ENCODE measurements at regions not wholly inside any gene's neighbourhood (a gene's known extent, or its start where the extent isn't known, plus 50 kb on each side); places are given as distances from the start of the nearest gene placed in this dataset.

GRCh38 chr4:36523182-36523581 lies 241.8 kb downstream of the DTHD1 start:
- DNase-seq: no peak

DNA sequence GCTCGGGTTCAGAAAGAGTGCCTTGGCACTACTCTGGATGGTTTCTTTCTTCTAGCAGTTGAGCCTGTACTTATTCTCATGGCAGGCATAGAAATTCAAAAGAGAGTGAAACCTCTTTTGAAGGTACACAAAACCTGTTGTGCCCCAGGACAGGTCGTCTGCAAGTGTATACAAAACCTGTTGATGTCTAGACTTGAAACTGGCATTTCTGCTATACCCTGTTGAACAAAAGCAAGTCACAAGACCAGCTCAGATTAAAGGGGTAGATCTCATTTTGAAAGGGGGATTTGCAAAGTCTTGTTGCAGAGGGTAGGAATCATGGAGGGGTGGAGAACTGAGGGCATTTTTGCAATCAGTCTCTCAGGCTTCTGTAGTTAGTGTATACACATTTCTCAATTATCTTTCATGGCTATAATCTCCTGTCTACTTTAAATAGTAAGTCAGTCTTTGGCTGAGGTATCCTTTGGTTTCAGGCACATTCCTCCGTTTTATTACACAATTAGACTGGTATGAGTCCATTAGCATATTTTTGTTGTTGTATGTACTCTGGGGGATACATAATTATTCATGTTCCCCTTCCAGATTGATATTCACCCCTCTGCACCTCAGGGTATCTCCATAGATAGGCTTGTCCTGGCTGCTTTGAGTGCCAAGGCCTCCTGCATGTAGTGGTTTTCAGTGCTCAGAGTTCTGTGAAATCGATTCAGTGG lies 251.4 kb downstream of the DTHD1 start:
- Mint-ChIP-seq H3K36me3 (ENCODE audit: insufficient read depth) (no peaks in the 10 kb centered on the region), H3K9me3 (peaks cover 14% of the 10 kb centered on the region), H3K4me1 (ENCODE audit: low read depth) (no peaks in the 10 kb centered on the region), H3K27me3 (ENCODE audit: low read depth) (no peaks in the 10 kb centered on the region), H3K4me3 (no peak overlapping the region)
- DNase-seq (no peak), ATAC-seq (no peak)

More at GRCh38 chr4:36523182-36523581, 241.8 kb downstream of the DTHD1 start:
- no peak overlapping the region for H3K4me3 Mint-ChIP-seq
- H3K27me3 Mint-ChIP-seq (ENCODE audit: low read depth): no peaks in the 10 kb centered on the region
- peaks cover 15% of the 10 kb centered on the region for H3K9me3 Mint-ChIP-seq
- no peak for ATAC-seq
- H3K4me1 Mint-ChIP-seq (ENCODE audit: low read depth): no peaks in the 10 kb centered on the region
- no peaks in the 10 kb centered on the region for H3K36me3 Mint-ChIP-seq (ENCODE audit: insufficient read depth)

GRCh38 chr4:36533944-36534343 lies 252.5 kb downstream of the DTHD1 start:
- Mint-ChIP-seq H3K4me3 (no peak overlapping the region), H3K36me3 (ENCODE audit: insufficient read depth) (no peaks in the 10 kb centered on the region), H3K4me1 (ENCODE audit: low read depth) (no peaks in the 10 kb centered on the region), H3K27me3 (ENCODE audit: low read depth) (no peaks in the 10 kb centered on the region), H3K9me3 (peaks cover 3% of the 10 kb centered on the region)
- ATAC-seq (no peak), DNase-seq (no peak)

- no peaks in the 10 kb centered on the region for H3K36me3 Mint-ChIP-seq (ENCODE audit: insufficient read depth)
- DNase-seq: no peak
- no peaks in the 10 kb centered on the region for H3K9me3 Mint-ChIP-seq
- no peak for ATAC-seq
- peaks cover 2% of the 10 kb centered on the region for H3K27me3 Mint-ChIP-seq (ENCODE audit: low read depth)
- H3K4me3 Mint-ChIP-seq: no peak overlapping the region
- no peaks in the 10 kb centered on the region for H3K4me1 Mint-ChIP-seq (ENCODE audit: low read depth)
These were observed 266.0 kb downstream of the DTHD1 start for GRCh38 chr4:36547383-36547782.

- ATAC-seq (no peak), DNase-seq (no peak)
- no peaks in the 10 kb centered on the region for H3K9me3 Mint-ChIP-seq
- H3K4me3 Mint-ChIP-seq: no peak overlapping the region
- H3K27me3 Mint-ChIP-seq (ENCODE audit: low read depth): peaks cover 2% of the 10 kb centered on the region
- no peaks in the 10 kb centered on the region for H3K36me3 Mint-ChIP-seq (ENCODE audit: insufficient read depth)
- H3K4me1 Mint-ChIP-seq (ENCODE audit: low read depth): no peaks in the 10 kb centered on the region
These were observed 267.8 kb downstream of the DTHD1 start for GRCh38 chr4:36549252-36549651.

DNA sequence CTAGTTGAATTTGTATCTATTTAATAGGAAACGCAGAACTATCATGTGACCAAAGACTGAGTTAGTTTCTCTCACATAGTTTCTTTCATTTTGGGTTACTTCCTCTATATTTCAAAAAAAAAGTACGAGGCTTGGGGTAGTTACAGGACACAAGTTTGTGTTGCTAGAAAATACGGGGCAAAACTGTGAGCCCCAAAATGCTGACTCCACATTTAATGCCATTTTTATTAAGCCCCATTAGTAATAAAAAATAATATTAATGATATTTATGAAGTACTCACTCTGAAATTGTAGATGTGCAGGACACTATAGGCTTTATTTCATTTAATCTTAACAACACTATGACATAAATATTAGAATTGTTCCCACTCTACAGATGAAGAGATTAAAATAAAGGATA lies 268.6 kb downstream of the DTHD1 start:
- no peaks in the 10 kb centered on the region for H3K9me3 Mint-ChIP-seq
- ATAC-seq (no peak), DNase-seq (no peak)
- H3K4me1 Mint-ChIP-seq (ENCODE audit: low read depth): no peaks in the 10 kb centered on the region
- no peak overlapping the region for H3K4me3 Mint-ChIP-seq
- peaks cover 2% of the 10 kb centered on the region for H3K27me3 Mint-ChIP-seq (ENCODE audit: low read depth)
- H3K36me3 Mint-ChIP-seq (ENCODE audit: insufficient read depth): no peaks in the 10 kb centered on the region

DNA sequence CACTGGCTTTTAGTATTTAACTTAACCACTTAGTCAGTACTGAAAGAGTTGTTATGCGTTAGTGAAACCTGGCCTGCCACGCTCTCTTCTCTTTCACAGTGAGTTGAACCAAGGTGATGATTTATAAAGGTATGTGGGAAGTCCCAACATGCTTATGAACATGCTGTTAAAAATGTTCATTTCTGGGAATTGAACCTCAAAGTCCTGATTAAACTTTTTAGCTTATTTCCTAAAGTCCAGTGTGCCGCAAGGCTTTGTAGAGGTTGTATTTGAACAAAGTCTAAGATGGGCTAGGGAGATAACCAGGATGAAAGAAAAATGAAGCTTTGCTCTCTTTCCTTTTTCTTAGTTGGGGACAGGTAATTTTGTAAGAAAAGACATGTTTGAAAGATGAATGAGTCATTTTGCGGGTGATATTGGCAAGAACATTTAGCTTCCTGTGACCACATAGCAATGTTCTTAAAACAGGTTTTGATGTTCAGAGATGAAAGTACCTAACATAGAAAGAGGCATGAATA lies 270.3 kb downstream of the DTHD1 start:
- ATAC-seq (peak; percentile 82 to 86), DNase-seq (no peak)
- H3K4me1 Mint-ChIP-seq (ENCODE audit: low read depth): no peaks in the 10 kb centered on the region
- H3K9me3 Mint-ChIP-seq: no peaks in the 10 kb centered on the region
- H3K4me3 Mint-ChIP-seq: no peak overlapping the region
- no peaks in the 10 kb centered on the region for H3K36me3 Mint-ChIP-seq (ENCODE audit: insufficient read depth)
- peaks cover 4% of the 10 kb centered on the region for H3K27me3 Mint-ChIP-seq (ENCODE audit: low read depth)

- no peaks in the 10 kb centered on the region for H3K4me1 Mint-ChIP-seq (ENCODE audit: low read depth)
These were observed 271.6 kb downstream of the DTHD1 start for GRCh38 chr4:36553029-36553428.

GRCh38 chr4:36553453-36553852 lies 272.0 kb downstream of the DTHD1 start:
- Mint-ChIP-seq H3K36me3 (ENCODE audit: insufficient read depth) (no peaks in the 10 kb centered on the region), H3K27me3 (ENCODE audit: low read depth) (peaks cover 4% of the 10 kb centered on the region), H3K9me3 (no peaks in the 10 kb centered on the region), H3K4me3 (no peak overlapping the region), H3K4me1 (ENCODE audit: low read depth) (no peaks in the 10 kb centered on the region)
- DNase-seq (no peak), ATAC-seq (no peak)

More at GRCh38 chr4:36553029-36553428, 271.6 kb downstream of the DTHD1 start:
- Mint-ChIP-seq H3K4me3 (no peak overlapping the region), H3K27me3 (ENCODE audit: low read depth) (peaks cover 4% of the 10 kb centered on the region), H3K36me3 (ENCODE audit: insufficient read depth) (no peaks in the 10 kb centered on the region), H3K9me3 (no peaks in the 10 kb centered on the region)
- no peak for DNase-seq
- ATAC-seq: no peak

- ATAC-seq (no peak), DNase-seq (no peak)
- Mint-ChIP-seq H3K4me3 (no peak overlapping the region), H3K4me1 (ENCODE audit: low read depth) (no peaks in the 10 kb centered on the region), H3K9me3 (no peaks in the 10 kb centered on the region), H3K27me3 (ENCODE audit: low read depth) (peaks cover 2% of the 10 kb centered on the region), H3K36me3 (ENCODE audit: insufficient read depth) (no peaks in the 10 kb centered on the region)
These were observed 275.6 kb downstream of the DTHD1 start for GRCh38 chr4:36556984-36557383.

- no peak for DNase-seq
- Mint-ChIP-seq H3K27me3 (ENCODE audit: low read depth) (peaks cover 13% of the 10 kb centered on the region), H3K36me3 (ENCODE audit: insufficient read depth) (no peaks in the 10 kb centered on the region), H3K4me1 (ENCODE audit: low read depth) (no peaks in the 10 kb centered on the region), H3K4me3 (no peak overlapping the region), H3K9me3 (no peaks in the 10 kb centered on the region)
- ATAC-seq: no peak
These were observed 287.2 kb downstream of the DTHD1 start for GRCh38 chr4:36568575-36568974.

DNA sequence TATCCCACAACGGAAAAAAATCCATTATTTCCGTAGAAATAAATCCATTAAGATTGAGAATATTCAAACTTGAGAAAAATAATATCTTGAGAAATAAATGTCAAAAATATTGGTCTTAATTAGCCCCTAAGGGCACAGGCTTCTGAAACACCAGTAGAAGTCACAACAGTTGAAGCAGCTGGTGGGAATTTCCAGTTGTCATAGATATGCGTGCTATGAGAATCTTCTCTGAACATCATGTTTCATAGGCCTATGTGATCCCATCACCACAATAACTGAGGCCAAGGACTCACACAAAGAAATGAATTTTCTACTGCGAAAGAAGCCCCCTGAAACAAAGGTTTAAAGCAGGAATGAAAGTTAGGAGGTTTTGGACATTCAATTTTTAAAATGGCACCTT lies 292.0 kb downstream of the DTHD1 start:
- Mint-ChIP-seq H3K36me3 (ENCODE audit: insufficient read depth) (no peaks in the 10 kb centered on the region), H3K4me1 (ENCODE audit: low read depth) (no peaks in the 10 kb centered on the region), H3K27me3 (ENCODE audit: low read depth) (peaks cover 6% of the 10 kb centered on the region), H3K9me3 (peaks cover 10% of the 10 kb centered on the region), H3K4me3 (no peak overlapping the region)
- ATAC-seq (no peak), DNase-seq (no peak)

GRCh38 chr4:36574816-36575215 lies 293.4 kb downstream of the DTHD1 start:
- Mint-ChIP-seq H3K4me3 (no peak overlapping the region), H3K36me3 (ENCODE audit: insufficient read depth) (no peaks in the 10 kb centered on the region), H3K9me3 (peaks cover 10% of the 10 kb centered on the region), H3K27me3 (ENCODE audit: low read depth) (no peaks in the 10 kb centered on the region), H3K4me1 (ENCODE audit: low read depth) (no peaks in the 10 kb centered on the region)
- no peak for ATAC-seq
- DNase-seq: no peak

DNA sequence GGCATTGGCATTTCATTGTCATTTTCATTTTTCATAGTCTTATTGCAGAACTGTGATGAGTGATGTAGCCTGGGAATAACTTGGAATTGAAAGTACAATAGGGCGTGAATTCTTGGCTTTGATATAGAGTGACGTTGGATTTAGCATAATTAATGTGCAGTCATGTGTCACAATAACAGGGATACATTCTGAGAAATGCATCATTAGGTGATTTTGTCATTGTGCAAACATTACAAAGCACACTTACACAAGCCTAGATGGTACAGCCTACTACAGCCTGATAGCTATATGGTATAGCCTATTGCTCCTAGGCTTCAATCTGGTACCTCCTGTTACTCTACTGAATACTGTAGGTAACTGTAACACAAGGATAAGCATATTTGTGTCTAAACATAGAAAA lies 300.8 kb downstream of the DTHD1 start:
- Mint-ChIP-seq H3K4me3 (no peak overlapping the region), H3K27me3 (ENCODE audit: low read depth) (no peaks in the 10 kb centered on the region), H3K9me3 (no peaks in the 10 kb centered on the region), H3K4me1 (ENCODE audit: low read depth) (no peaks in the 10 kb centered on the region), H3K36me3 (ENCODE audit: insufficient read depth) (no peaks in the 10 kb centered on the region)
- no peak for DNase-seq
- no peak for ATAC-seq

DNA sequence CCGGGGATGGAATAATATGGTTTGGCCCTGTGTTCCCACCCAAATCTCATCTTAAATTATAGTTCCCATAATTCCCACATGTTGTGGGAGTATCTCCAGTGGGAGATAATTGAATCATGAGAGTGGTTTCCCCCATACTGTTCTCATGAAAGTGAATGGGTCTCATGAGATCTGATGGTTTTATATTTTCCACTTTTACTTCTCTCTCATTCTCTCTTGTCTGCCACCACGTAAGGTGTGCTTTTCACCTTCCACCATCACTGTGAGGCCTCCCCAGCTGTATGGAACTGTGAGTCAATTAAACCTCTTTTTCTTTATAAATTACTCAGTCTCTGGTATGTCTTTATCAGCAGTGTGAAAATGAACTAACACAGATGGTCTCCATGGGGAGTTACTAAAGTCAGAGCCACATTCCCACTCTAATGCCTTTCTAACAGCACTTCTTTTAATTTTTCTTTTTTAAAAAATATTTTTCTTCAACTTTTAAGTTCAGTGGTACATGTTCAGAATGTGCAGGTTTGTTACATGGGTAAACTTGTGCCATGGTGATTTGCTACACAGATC lies 306.6 kb downstream of the DTHD1 start:
- no peak for ATAC-seq
- Mint-ChIP-seq H3K4me3 (no peak overlapping the region), H3K9me3 (peaks cover 12% of the 10 kb centered on the region), H3K4me1 (ENCODE audit: low read depth) (no peaks in the 10 kb centered on the region), H3K27me3 (ENCODE audit: low read depth) (no peaks in the 10 kb centered on the region), H3K36me3 (ENCODE audit: insufficient read depth) (no peaks in the 10 kb centered on the region)
- no peak for DNase-seq

Measured in activated T-cell treated with anti-CD3 and anti-CD28 coated beads, Interleukin-2, amount 50 U/mL, for 4 hours (primary cell).